HUES64 (cell line): ENCODE measurements at regions not wholly inside any gene's neighbourhood (a gene's known extent, or its start where the extent isn't known, plus 50 kb on each side); places are given as distances from the start of the nearest gene placed in this dataset.

Experiments
- H3K27ac ChIP-seq: 2 replicates; pipeline ENCODE4 v1.7.0; 2013; ENCODE audit warnings: low read depth, low read length, inconsistent platforms
- H3K27me3 ChIP-seq: 2 replicates; pipeline ENCODE4 v1.6.1; 2013; ENCODE audit warnings: mild to moderate bottlenecking, low read length; ENCODE audit not compliant: insufficient read depth
- H3K36me3 ChIP-seq: 2 replicates; pipeline ENCODE4 v1.6.1; 2013; ENCODE audit warnings: mild to moderate bottlenecking, low read length; ENCODE audit not compliant: insufficient read depth
- H3K4me1 ChIP-seq: 2 replicates; pipeline ENCODE4 v1.6.1; 2013; ENCODE audit warnings: mild to moderate bottlenecking, low read length, moderate library complexity; ENCODE audit not compliant: insufficient read depth
- H3K4me3 ChIP-seq: 2 replicates; pipeline ENCODE4 v1.5.1; 2013; ENCODE audit warnings: mild to moderate bottlenecking, low read length, moderate library complexity
- H3K9ac ChIP-seq: 2 replicates; pipeline ENCODE4 v1.6.1; 2013; ENCODE audit warnings: mild to moderate bottlenecking, low read depth, low read length
- H3K9me3 ChIP-seq: 2 replicates; pipeline ENCODE4 v1.6.1; 2013; ENCODE audit warnings: low read depth, low read length; ENCODE audit not compliant: insufficient read depth
- WGBS: fragments of 150-250, 120-280 bp; methylation state at CpG from one replicate; pipeline ENCODE4 v1.1.7; 2013; ENCODE audit warnings: missing lambda C conversion rate; 5-methylcytosine and 5-hydroxymethylcytosine counted together

DNA sequence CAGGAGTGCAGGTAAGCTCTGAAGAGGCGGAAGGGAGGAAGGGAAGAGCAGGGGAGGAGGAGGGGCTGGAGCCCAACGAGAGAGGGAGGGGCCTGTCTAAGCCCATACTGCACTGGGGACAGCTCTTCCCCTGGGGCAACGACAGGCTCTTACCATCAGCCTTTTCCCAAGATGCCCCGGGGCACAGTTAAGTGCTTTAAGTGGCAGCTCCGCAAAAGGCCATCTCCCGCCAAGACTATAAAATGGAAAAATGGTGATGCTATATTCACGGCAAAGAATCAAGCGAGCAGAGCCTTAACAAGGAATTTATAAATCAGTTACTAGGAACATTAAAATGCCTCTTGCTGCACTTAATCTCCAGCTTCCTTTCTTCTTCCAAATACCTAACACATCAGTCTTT is 110.2 kb upstream of the NLRP1 start:
- Histone ChIP-seq H3K9me3 (no peaks in the 10 kb centered on the region), H3K4me3 (no peak overlapping the region), H3K27me3 (no peaks in the 10 kb centered on the region), H3K9ac (no peak overlapping the region), H3K27ac (no peak overlapping the region), H3K36me3 (no peaks in the 10 kb centered on the region), H3K4me1 (peaks cover 26% of the 10 kb centered on the region)
- 56% methylated on average over 8 of the region's 8 CpGs for WGBS

DNA sequence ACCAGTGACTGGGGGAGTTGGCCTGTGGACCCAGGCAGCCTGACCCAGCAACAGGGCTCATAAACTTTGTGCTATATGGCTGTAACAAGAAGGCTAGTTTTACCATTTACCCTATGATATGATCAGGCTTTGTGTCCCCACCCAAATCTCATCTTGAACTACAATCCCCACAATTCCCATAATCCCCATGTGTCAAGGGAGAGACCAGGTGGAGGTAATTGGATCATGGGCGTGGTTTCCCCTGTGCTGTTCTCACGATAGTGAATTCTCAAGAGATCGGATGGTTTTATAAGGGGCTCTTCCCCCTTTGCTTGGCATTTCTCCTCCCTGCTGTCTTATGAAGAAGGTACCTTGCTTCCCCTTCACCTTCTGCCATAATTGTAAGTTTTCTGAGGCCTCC is 111.2 kb upstream of the NLRP1 start:
- Histone ChIP-seq H3K27me3 (no peaks in the 10 kb centered on the region), H3K36me3 (no peaks in the 10 kb centered on the region), H3K27ac (no peak overlapping the region), H3K9ac (peak overlapping the region; percentile 24; the same call in 1 of the 2 replicates), H3K4me1 (peaks cover 33% of the 10 kb centered on the region), H3K4me3 (peak overlapping the region; percentile 51), H3K9me3 (no peaks in the 10 kb centered on the region)
- 82% methylated on average over 3 of the region's 3 CpGs for WGBS

DNA sequence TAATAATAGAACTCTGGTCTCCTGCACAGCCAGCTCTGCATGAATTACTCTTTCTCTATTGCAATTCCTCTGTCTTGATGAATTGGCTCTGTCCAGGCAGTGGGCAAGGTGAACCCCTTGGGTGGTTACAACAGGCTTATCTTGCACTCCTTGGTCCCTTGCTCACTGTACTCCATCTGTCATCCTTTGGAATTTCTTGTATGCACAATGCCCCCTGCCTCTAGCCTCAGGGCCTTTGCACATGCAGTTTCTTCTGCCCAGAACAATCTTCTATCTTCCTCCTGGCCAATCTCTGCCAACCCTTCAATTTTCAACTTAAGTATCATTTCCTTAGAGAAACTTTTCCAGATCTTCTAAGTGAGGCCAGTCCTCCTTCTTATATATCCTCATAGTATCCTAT is 114.7 kb upstream of the NLRP1 start:
- peaks cover 44% of the 10 kb centered on the region for H3K4me1 ChIP-seq

GRCh38 chr17:5699814-5700213 is 115.5 kb upstream of the NLRP1 start:
- no peak overlapping the region for H3K4me3 ChIP-seq
- peaks cover 4% of the 10 kb centered on the region; the same call in 1 of the 2 replicates for H3K9me3 ChIP-seq
- no peak overlapping the region for H3K9ac ChIP-seq
- peaks cover 35% of the 10 kb centered on the region for H3K4me1 ChIP-seq
- peak overlapping the region; percentile 79; the same call in 1 of the 2 replicates for H3K27ac ChIP-seq
- no peaks in the 10 kb centered on the region for H3K36me3 ChIP-seq
- WGBS, result 23% methylated on average over 6 of the region's 7 CpGs
- no peaks in the 10 kb centered on the region for H3K27me3 ChIP-seq

More for the DNA sequence above, 114.7 kb upstream of the NLRP1 start:
- H3K9me3 ChIP-seq, result peaks cover 4% of the 10 kb centered on the region; the same call in 1 of the 2 replicates
- no peaks in the 10 kb centered on the region for H3K27me3 ChIP-seq
- H3K4me3 ChIP-seq, result no peak overlapping the region
- no peak overlapping the region; the same call in 1 of the 2 replicates for H3K27ac ChIP-seq
- H3K36me3 ChIP-seq, result no peaks in the 10 kb centered on the region
- H3K9ac ChIP-seq, result no peak overlapping the region

- Histone ChIP-seq H3K36me3 (no peaks in the 10 kb centered on the region), H3K27ac (peak overlapping the region; percentile 79; the same call in 1 of the 2 replicates), H3K9ac (no peak overlapping the region), H3K4me3 (no peak overlapping the region), H3K4me1 (peaks cover 41% of the 10 kb centered on the region), H3K9me3 (peaks cover 4% of the 10 kb centered on the region; the same call in 1 of the 2 replicates), H3K27me3 (no peaks in the 10 kb centered on the region)
- 45% methylated on average over 2 of the region's 2 CpGs for WGBS
Measured at GRCh38 chr17:5700745-5701144, 116.4 kb upstream of the NLRP1 start.

- H3K9ac ChIP-seq, result no peak overlapping the region
- H3K4me3 ChIP-seq, result no peak overlapping the region
- peaks cover 4% of the 10 kb centered on the region; the same call in 1 of the 2 replicates for H3K9me3 ChIP-seq
- WGBS, result 87% methylated on average over 3 of the region's 3 CpGs
- H3K27me3 ChIP-seq, result no peaks in the 10 kb centered on the region
- H3K36me3 ChIP-seq, result no peaks in the 10 kb centered on the region
- H3K4me1 ChIP-seq, result peaks cover 46% of the 10 kb centered on the region
- peak overlapping the region; percentile 52; the same call in 1 of the 2 replicates for H3K27ac ChIP-seq
Measured at GRCh38 chr17:5701381-5701780, 117.1 kb upstream of the NLRP1 start.

DNA sequence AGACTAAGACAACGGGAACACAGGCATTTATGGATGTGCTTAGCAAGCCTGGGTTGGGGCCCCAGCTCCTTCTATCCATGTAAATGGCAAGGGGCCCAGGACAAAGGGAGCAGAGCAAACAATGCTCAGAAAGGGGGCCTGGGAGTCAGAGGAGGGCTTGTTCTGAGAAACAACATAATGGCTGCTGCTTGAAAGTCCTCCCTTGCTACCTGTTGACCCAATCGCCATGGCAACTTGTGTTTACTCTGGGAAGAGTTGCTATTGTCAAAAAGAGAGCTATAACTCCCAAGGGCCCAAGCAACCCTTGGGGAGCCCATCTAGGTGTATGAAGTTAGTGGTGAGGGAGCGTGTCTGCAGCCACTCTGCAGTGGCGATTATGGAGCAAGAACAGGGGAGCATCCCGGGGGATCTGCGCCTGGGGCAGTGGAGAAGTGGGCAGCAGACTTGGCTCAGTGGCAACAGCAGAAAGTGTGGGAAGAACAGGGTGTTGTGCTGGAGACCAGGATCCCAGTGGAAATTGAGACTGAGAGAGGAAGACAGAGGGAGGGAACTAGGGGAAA is 118.7 kb upstream of the NLRP1 start:
- WGBS, result 84% methylated on average over 6 of the region's 6 CpGs
- peak overlapping the region; percentile 7; the same call in 1 of the 2 replicates for H3K9ac ChIP-seq
- H3K27me3 ChIP-seq, result no peaks in the 10 kb centered on the region
- no peaks in the 10 kb centered on the region for H3K36me3 ChIP-seq
- H3K4me3 ChIP-seq, result no peak overlapping the region
- H3K27ac ChIP-seq, result peak overlapping the region; percentile 77; the same call in 1 of the 2 replicates
- H3K4me1 ChIP-seq, result peaks cover 46% of the 10 kb centered on the region
- peaks cover 4% of the 10 kb centered on the region; the same call in 1 of the 2 replicates for H3K9me3 ChIP-seq

- peaks cover 41% of the 10 kb centered on the region for H3K4me1 ChIP-seq
- no peak overlapping the region for H3K27ac ChIP-seq
- H3K27me3 ChIP-seq, result no peaks in the 10 kb centered on the region
- H3K9me3 ChIP-seq, result peaks cover 8% of the 10 kb centered on the region
- H3K9ac ChIP-seq, result no peak overlapping the region
- 58% methylated on average over 2 of the region's 2 CpGs for WGBS
- no peak overlapping the region for H3K4me3 ChIP-seq
- H3K36me3 ChIP-seq, result no peaks in the 10 kb centered on the region
Measured at GRCh38 chr17:5703736-5704135, 119.4 kb upstream of the NLRP1 start.

GRCh38 chr17:5705081-5705875 is 121.0 kb upstream of the NLRP1 start:
- peaks cover 29% of the 10 kb centered on the region for H3K4me1 ChIP-seq
- no peak overlapping the region for H3K4me3 ChIP-seq
- no peaks in the 10 kb centered on the region; the same call in 1 of the 2 replicates for H3K27me3 ChIP-seq
- WGBS, result 61% methylated on average over 12 of the region's 12 CpGs
- no peak overlapping the region for H3K9ac ChIP-seq
- H3K36me3 ChIP-seq, result no peaks in the 10 kb centered on the region
- no peak overlapping the region for H3K27ac ChIP-seq
- peaks cover 9% of the 10 kb centered on the region for H3K9me3 ChIP-seq

DNA sequence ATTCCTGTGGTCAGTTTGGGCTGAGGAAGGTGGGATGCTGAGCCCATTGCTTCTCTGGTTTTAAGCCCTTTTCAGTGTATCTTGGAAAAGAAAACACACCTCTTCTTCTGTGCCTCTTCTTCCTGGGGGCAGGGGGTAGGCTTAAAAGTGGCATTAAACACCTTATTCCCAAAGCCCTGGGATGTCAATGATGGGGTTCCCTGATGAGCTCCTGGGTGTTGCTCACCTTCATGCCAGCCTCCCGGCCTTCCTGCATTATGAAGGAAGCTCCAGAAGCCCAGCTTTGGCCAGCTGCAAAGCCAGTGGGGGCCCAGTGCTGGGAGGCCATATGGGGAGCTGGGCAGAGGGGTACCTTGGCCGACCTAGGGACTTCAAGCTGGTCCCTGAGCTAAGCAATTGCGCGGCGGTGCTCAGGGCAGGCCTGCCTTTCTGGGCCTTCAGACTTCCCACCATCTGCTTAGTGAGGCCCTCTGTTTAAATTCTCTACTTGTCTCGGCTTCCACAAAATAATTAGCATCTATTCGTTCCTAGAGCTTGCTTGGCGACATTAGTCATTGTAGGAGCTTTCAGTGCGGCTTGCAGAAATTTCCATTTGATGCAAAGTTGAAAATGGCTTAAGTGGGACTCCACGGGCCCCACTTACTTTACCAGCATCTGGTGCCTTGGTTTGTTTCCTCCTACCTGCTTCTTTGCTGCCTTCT is 121.7 kb upstream of the NLRP1 start:
- Histone ChIP-seq H3K4me1 (peaks cover 21% of the 10 kb centered on the region), H3K36me3 (no peaks in the 10 kb centered on the region), H3K9ac (no peak overlapping the region), H3K4me3 (no peak overlapping the region), H3K27me3 (no peaks in the 10 kb centered on the region; the same call in 1 of the 2 replicates), H3K9me3 (peaks cover 9% of the 10 kb centered on the region), H3K27ac (no peak overlapping the region)
- whole genome bisulfite sequencing, result 90% methylated on average over 10 of the region's 10 CpGs
